Liver (tissue), 8 donors: ENCODE measurements at regions not wholly inside any gene's neighbourhood (a gene's known extent, or its start where the extent isn't known, plus 50 kb on each side); places are given as distances from the start of the nearest gene placed in this dataset.

Experiments
- DNase-seq: peaks from one replicate; pipeline ENCODE4 v3.0.0-alpha.2; 2017; ENCODE audit warnings: low spot score
- H3K27ac ChIP-seq, 2 donors: one replicate each; pipeline ENCODE4 v1.7.0; 2013; ENCODE audit warnings: inconsistent platforms in 2 of 2, low read length in 2 of 2, control low read depth in 1 of 2, low read depth in 1 of 2, mild to moderate bottlenecking in 1 of 2
- H3K27me3 ChIP-seq, 4 donors: one replicate each; pipeline versions ENCODE4 v1.6.1 to v1.7.0; 2013; ENCODE audit warnings: low read length in 3 of 4, inconsistent platforms in 1 of 4, mild to moderate bottlenecking in 1 of 4, moderate library complexity in 1 of 4; ENCODE audit not compliant: control insufficient read depth in 4 of 4, insufficient read depth in 4 of 4
- H3K36me3 ChIP-seq, 4 donors: one replicate each; pipeline versions ENCODE4 v1.6.1 to v1.7.0; 2013; ENCODE audit warnings: low read length in 3 of 4, mild to moderate bottlenecking in 3 of 4, low read depth in 1 of 4, moderate library complexity in 1 of 4; ENCODE audit not compliant: control insufficient read depth in 4 of 4, insufficient read depth in 3 of 4
- H3K4me1 ChIP-seq, 4 donors: one replicate each; pipeline versions ENCODE4 v1.6.1 to v1.7.0; 2013; ENCODE audit warnings: low read length in 3 of 4, mild to moderate bottlenecking in 3 of 4, moderate library complexity in 1 of 4; ENCODE audit not compliant: control insufficient read depth in 4 of 4, insufficient read depth in 4 of 4
- H3K4me3 ChIP-seq, 3 donors: one replicate each; pipeline versions ENCODE4 v1.6.1 to v1.7.0; 2013; ENCODE audit warnings: low read length in 3 of 3, control low read depth in 1 of 3, low read depth in 1 of 3, mild to moderate bottlenecking in 1 of 3
- H3K9ac ChIP-seq, 2 donors: one replicate each; pipeline ENCODE4 v1.7.0; 2013; ENCODE audit warnings: low read length in 2 of 2, mild to moderate bottlenecking in 2 of 2, moderate library complexity in 2 of 2, control low read depth in 1 of 2, low read depth in 1 of 2
- H3K9me3 ChIP-seq, 4 donors: one replicate each; pipeline versions ENCODE4 v1.6.1 to v1.7.0; 2013; ENCODE audit warnings: low read length in 3 of 4; ENCODE audit not compliant: control insufficient read depth in 4 of 4
- ATF3 ChIP-seq: IDR thresholded peaks from 2 replicates; pipeline ENCODE4 v1.6.1; 2016; ENCODE audit warnings: antibody characterized with exemption
- CTCF ChIP-seq: fragments of 150-350 bp; IDR thresholded peaks from 2 replicates; pipeline ENCODE4 v1.5.1; 2017; ENCODE audit warnings: improper control_type of control experiment, low read depth, low read length; ENCODE audit not compliant: missing input control
- EGR1 ChIP-seq, 2 donors: IDR thresholded peaks; 2 replicates each; pipeline ENCODE4 v1.6.1; 2016 to 2018; ENCODE audit warnings: antibody characterized with exemption in 2 of 2, low read depth in 2 of 2
- FOXA1 ChIP-seq: IDR thresholded peaks from 2 replicates; pipeline ENCODE4 v1.6.1; 2016; ENCODE audit warnings: antibody characterized with exemption
- FOXA2 ChIP-seq: IDR thresholded peaks from 2 replicates; pipeline ENCODE4 v1.6.1; 2016; ENCODE audit warnings: antibody characterized with exemption
- GABPA ChIP-seq, 2 donors: IDR thresholded peaks in 1 of 2; conservative IDR thresholded peaks in 1 of 2; 2 replicates each; pipeline ENCODE4 v1.6.1; 2016; ENCODE audit warnings: antibody characterized with exemption in 2 of 2, mild to moderate bottlenecking in 1 of 2, moderate library complexity in 1 of 2
- HNF4A ChIP-seq, 2 donors: conservative IDR thresholded peaks; 2 replicates each; pipeline ENCODE4 v1.6.1; 2016; ENCODE audit warnings: antibody characterized with exemption in 2 of 2, mild to moderate bottlenecking in 2 of 2
- HNF4G ChIP-seq: IDR thresholded peaks from 2 replicates; pipeline ENCODE4 v1.6.1; 2016; ENCODE audit warnings: antibody characterized with exemption
- JUND ChIP-seq, 2 donors: IDR thresholded peaks; 2 replicates each; pipeline ENCODE4 v1.6.1; 2016; ENCODE audit warnings: antibody characterized with exemption in 2 of 2
- MAX ChIP-seq: IDR thresholded peaks from 2 replicates; pipeline ENCODE4 v1.6.1; 2016; ENCODE audit warnings: antibody characterized with exemption
- NR2F2 ChIP-seq: IDR thresholded peaks from 2 replicates; pipeline ENCODE4 v1.6.1; 2016; ENCODE audit warnings: antibody characterized with exemption
- RAD21 ChIP-seq, 2 donors: IDR thresholded peaks; 2 replicates each; pipeline ENCODE4 v1.6.1; 2016; ENCODE audit warnings: antibody characterized with exemption in 2 of 2, mild to moderate bottlenecking in 2 of 2
- REST ChIP-seq: IDR thresholded peaks from 2 replicates; pipeline ENCODE4 v1.6.1; 2016; ENCODE audit warnings: antibody characterized with exemption, mild to moderate bottlenecking
- RXRA ChIP-seq, 2 donors: IDR thresholded peaks; 2 replicates each; pipeline ENCODE4 v1.6.1; 2017 to 2018; ENCODE audit warnings: antibody characterized with exemption in 2 of 2, mild to moderate bottlenecking in 1 of 2
- SP1 ChIP-seq: IDR thresholded peaks from 2 replicates; pipeline ENCODE4 v1.6.1; 2018; ENCODE audit warnings: antibody characterized with exemption, mild to moderate bottlenecking
- TAF1 ChIP-seq: conservative IDR thresholded peaks from 2 replicates; pipeline ENCODE4 v1.6.1; 2016; ENCODE audit warnings: antibody characterized with exemption, mild to moderate bottlenecking
- ZBTB33 ChIP-seq: IDR thresholded peaks from 2 replicates; pipeline ENCODE4 v1.6.1; 2016; ENCODE audit warnings: antibody characterized with exemption
- WGBS: extraction: QIAGEN DNeasy Blood & Tissue Kit; methylation state at CpG from one replicate; pipeline ENCODE4 v1.1.7; 2013; 5-methylcytosine and 5-hydroxymethylcytosine counted together
- donor health status: healthy.
- donor health status: healthy.
- donor health status: healthy.
- donor health status: healthy.
- donor health status: healthy.

GRCh38 chr12:41998436-41998835, 146.2 kb downstream of the GXYLT1 start:
- 85% methylated on average over 14 of the region's 14 CpGs for WGBS
- H3K27ac ChIP-seq: no peak overlapping the region
- no peaks in the 10 kb centered on the region for H3K36me3 ChIP-seq
- no peaks in the 10 kb centered on the region for H3K4me1 ChIP-seq
- TF ChIP-seq ZBTB33 (no peak), RAD21 (IDR thresholded peaks at IDR 0.05) (no peak), TAF1 (no peak), FOXA2 (no peak), MAX (no peak), FOXA1 (no peak), EGR1 (IDR thresholded peaks at IDR 0.05; ENCODE audit: low read depth in 2 of 2) (no peak), HNF4A (conservative IDR thresholded peaks at IDR 0.05) (no peak), GABPA (IDR thresholded peaks at IDR 0.05 in 1 of 2, conservative IDR thresholded peaks at IDR 0.05 in 1 of 2) (no peak), RXRA (IDR thresholded peaks at IDR 0.05) (no peak), HNF4G (no peak), JUND (IDR thresholded peaks at IDR 0.05) (no peak), SP1 (no peak), REST (no peak), CTCF (no peak), NR2F2 (no peak), ATF3 (no peak)
- no peak for DNase-seq
- no peak overlapping the region for H3K9ac ChIP-seq
- H3K9me3 ChIP-seq: no peaks in the 10 kb centered on the region
- no peak overlapping the region for H3K4me3 ChIP-seq
- no peaks in the 10 kb centered on the region for H3K27me3 ChIP-seq

GRCh38 chr12:41993283-41993682, 151.4 kb downstream of the GXYLT1 start:
- WGBS: 63% methylated on average over 2 of the region's 2 CpGs
- TF ChIP-seq NR2F2 (no peak), MAX (no peak), ZBTB33 (no peak), HNF4A (conservative IDR thresholded peaks at IDR 0.05) (no peak), FOXA2 (no peak), CTCF (no peak), RXRA (IDR thresholded peaks at IDR 0.05) (no peak)

More at GRCh38 chr12:41993283-41993682, 151.4 kb downstream of the GXYLT1 start:
- H3K27ac ChIP-seq: no peak overlapping the region
- H3K9ac ChIP-seq: no peak overlapping the region
- no peak overlapping the region for H3K4me3 ChIP-seq
- H3K4me1 ChIP-seq: no peaks in the 10 kb centered on the region
- H3K36me3 ChIP-seq: no peaks in the 10 kb centered on the region
- no peaks in the 10 kb centered on the region for H3K27me3 ChIP-seq
- no peak for DNase-seq
- H3K9me3 ChIP-seq: peaks cover 0 to 2% (median 0%) of the 10 kb centered on the region in 4 donors
